Head of caudate nucleus (tissue), 42 donors: ENCODE measurements at regions not wholly inside any gene's neighbourhood (a gene's known extent, or its start where the extent isn't known, plus 50 kb on each side); places are given as distances from the start of the nearest gene placed in this dataset.
A peak's percentile ranks its signal among the peaks of the same experiment; 100 is the strongest.

Source experiments
- DNase-seq, 42 donors: peaks; one replicate each; pipeline versions ENCODE4 v3.0.0 to v3.0.0-alpha.2; 2020 to 2021; ENCODE audit warnings: mixed read lengths in 7 of 42
- intact Hi-C: fragments of 100-400 bp; cut with DNase I; formaldehyde crosslinking; loops from one replicate; pipeline ENCODE4 v1.15.0; 2022

GRCh38 chr7:123401295-123401694 is 133.1 kb downstream of the IQUB start:
- DNase-seq, result no peak
- intact Hi-C loops, result no loop called here

GRCh38 chr7:123400196-123400595 is 134.2 kb downstream of the IQUB start:
- intact Hi-C loops, result no loop called here
- no peak for DNase-seq

- DNase-seq, result no peak
- intact Hi-C loops, result no loop called here
Measured at GRCh38 chr7:123398921-123399320, 135.5 kb downstream of the IQUB start.

- intact Hi-C loops, result no loop called here
- DNase-seq, result no peak
Measured at GRCh38 chr7:123397746-123398338, 136.6 kb downstream of the IQUB start.

GRCh38 chr7:123393623-123394022 is 140.8 kb downstream of the IQUB start:
- intact Hi-C loops, result no loop called here
- no peak for DNase-seq

GRCh38 chr7:123372368-123372767 is 162.0 kb downstream of the IQUB start:
- DNase-seq, result no peak
- intact Hi-C loops, result no loop called here

- intact Hi-C loops, result no loop called here
- DNase-seq, result no peak
Measured at GRCh38 chr7:123367484-123368122, 166.8 kb downstream of the IQUB start.

GRCh38 chr7:123367031-123367430 is 167.3 kb upstream of the SLC13A1 start:
- intact Hi-C loops, result no loop called here
- no peak for DNase-seq

- no peak for DNase-seq
- intact Hi-C loops, result no loop called here
Measured at GRCh38 chr7:123366626-123367025, 166.9 kb upstream of the SLC13A1 start.

GRCh38 chr7:123360631-123361030 is 160.9 kb upstream of the SLC13A1 start:
- intact Hi-C loops, result no loop called here
- DNase-seq, result no peak

- DNase-seq, result peak in 33 of 42 donors; percentile 2 to 81 (median 34)
- intact Hi-C loops, result no loop called here
Measured at GRCh38 chr7:123355576-123356190, 155.9 kb upstream of the SLC13A1 start.

GRCh38 chr7:123352973-123353372 is 153.2 kb upstream of the SLC13A1 start:
- intact Hi-C loops, result no loop called here
- no peak for DNase-seq

GRCh38 chr7:123351516-123352505 is 152.0 kb upstream of the SLC13A1 start:
- DNase-seq, result no peak

GRCh38 chr7:123351027-123351426 is 151.3 kb upstream of the SLC13A1 start:
- intact Hi-C loops, result no loop called here

More at GRCh38 chr7:123351516-123352505, 152.0 kb upstream of the SLC13A1 start:
- intact Hi-C loops, result no loop called here

GRCh38 chr7:123348690-123349089 is 148.9 kb upstream of the SLC13A1 start:
- intact Hi-C loops, result no loop called here
- no peak for DNase-seq

More at GRCh38 chr7:123351027-123351426, 151.3 kb upstream of the SLC13A1 start:
- no peak for DNase-seq

GRCh38 chr7:123346766-123347165 is 147.0 kb upstream of the SLC13A1 start:
- peak in 5 of 42 donors; percentile 5 to 37 (median 10) for DNase-seq
- intact Hi-C loops, result no loop called here

- intact Hi-C loops, result no loop called here
- DNase-seq, result no peak
Measured at GRCh38 chr7:123343611-123344010, 143.8 kb upstream of the SLC13A1 start.

GRCh38 chr7:123341102-123341501 is 141.3 kb upstream of the SLC13A1 start:
- intact Hi-C loops, result no loop called here
- DNase-seq, result no peak

- intact Hi-C loops, result no loop called here
- no peak for DNase-seq
Measured at GRCh38 chr7:123338688-123339087, 138.9 kb upstream of the SLC13A1 start.
